T47D (cell line): ENCODE measurements at regions not wholly inside any gene's neighbourhood (a gene's known extent, or its start where the extent isn't known, plus 50 kb on each side); places are given as distances from the start of the nearest gene placed in this dataset.

Source experiments
- DNase-seq, 2 experiments: peaks; one replicate each; pipeline versions ENCODE4 v3.0.0 to v3.0.0-alpha.2; 2011 to 2012; ENCODE audit warnings: low read depth in 1 of 2, low spot score in 1 of 2
- JUND ChIP-seq: IDR thresholded peaks from 2 replicates; pipeline ENCODE4 v1.6.1; 2012; ENCODE audit warnings: low read depth
- in situ Hi-C: cut with HindIII; loops from 2 replicates; pipeline ENCODE4 v1.10.0; 2016; ENCODE audit warnings: low sequenced_read_pairs, low pct_unique_long_range_greater_than_20kb

- in situ Hi-C loops: no loop called here
- TF ChIP-seq JUND: no peak
- DNase-seq: peak in 1 of 2 experiments; percentile 38
These were observed 95.5 kb upstream of the IVNS1ABP start for GRCh38 chr1:185412385-185413087.

GRCh38 chr1:185409763-185410528 is 92.9 kb upstream of the IVNS1ABP start:
- no peak for DNase-seq
- in situ Hi-C loops: no loop called here
- no peak for TF ChIP-seq JUND

GRCh38 chr1:185409345-185409744 is 92.3 kb upstream of the IVNS1ABP start:
- no peak for TF ChIP-seq JUND
- peak in 1 of 2 experiments; percentile 45 for DNase-seq
- in situ Hi-C loops: no loop called here

GRCh38 chr1:185408700-185409270 is 91.7 kb upstream of the IVNS1ABP start:
- in situ Hi-C loops: no loop called here
- DNase-seq: no peak

GRCh38 chr1:185406691-185407009 is 89.6 kb upstream of the IVNS1ABP start:
- TF ChIP-seq JUND: no peak
- in situ Hi-C loops: no loop called here
- no peak for DNase-seq

More at GRCh38 chr1:185408700-185409270, 91.7 kb upstream of the IVNS1ABP start:
- TF ChIP-seq JUND: no peak

- in situ Hi-C loops: no loop called here
- no peak for TF ChIP-seq JUND
These were observed 89.1 kb upstream of the IVNS1ABP start for GRCh38 chr1:185406006-185406690.

GRCh38 chr1:185404907-185405568 is 88.0 kb upstream of the IVNS1ABP start:
- in situ Hi-C loops: no loop called here
- TF ChIP-seq JUND: no peak
- peak in 1 of 2 experiments; percentile 25 for DNase-seq

More at GRCh38 chr1:185406006-185406690, 89.1 kb upstream of the IVNS1ABP start:
- no peak for DNase-seq

GRCh38 chr1:185404291-185404690 is 87.2 kb upstream of the IVNS1ABP start:
- DNase-seq: peak in 1 of 2 experiments; percentile 18
- in situ Hi-C loops: no loop called here
- no peak for TF ChIP-seq JUND

GRCh38 chr1:185402930-185403329 is 85.9 kb upstream of the IVNS1ABP start:
- no peak for TF ChIP-seq JUND
- in situ Hi-C loops: no loop called here
- DNase-seq: no peak

GRCh38 chr1:185401019-185401418 is 84.0 kb upstream of the IVNS1ABP start:
- DNase-seq: peak in 1 of 2 experiments; percentile 14
- TF ChIP-seq JUND: no peak
- in situ Hi-C loops: no loop called here

GRCh38 chr1:185400052-185400451 is 83.0 kb upstream of the IVNS1ABP start:
- DNase-seq: no peak
- in situ Hi-C loops: no loop called here
- no peak for TF ChIP-seq JUND

GRCh38 chr1:185398599-185398998 is 81.6 kb upstream of the IVNS1ABP start:
- in situ Hi-C loops: no loop called here
- TF ChIP-seq JUND: no peak
- no peak for DNase-seq

GRCh38 chr1:185398022-185398421 is 81.0 kb upstream of the IVNS1ABP start:
- TF ChIP-seq JUND: no peak
- in situ Hi-C loops: no loop called here
- no peak for DNase-seq
